HEK293 (cell line): ENCODE measurements at regions not wholly inside any gene's neighbourhood (a gene's known extent, or its start where the extent isn't known, plus 50 kb on each side); places are given as distances from the start of the nearest gene placed in this dataset.
A peak's percentile ranks its signal among the peaks of the same experiment; 100 is the strongest.

Experiments
- CTCF ChIA-PET: fragments of 350-600 bp; formaldehyde crosslinking; extraction: SDS; loops from one replicate; lab custom pipeline; 2021; ENCODE audit warnings: antibody characterized with exemption; lab: Yijun Ruan, JAX
- POLR2A ChIA-PET: fragments of 300-600 bp; formaldehyde crosslinking; extraction: SDS; loops from one replicate; lab custom pipeline; 2020; ENCODE audit warnings: antibody characterized with exemption, inconsistent platforms; lab: Yijun Ruan, JAX
- H3K27ac ChIP-seq: fragments of 200-500 bp; sonication (Bioruptor generic); 2 replicates; pipeline ENCODE4 v1.5.1; 2014; ENCODE audit warnings: low read depth, low read length, control low read depth, inconsistent platforms; ENCODE audit errors: extremely low read depth
- H3K36me3 ChIP-seq, 2 experiments: fragments of 200-500 bp in 1 of 2; sonication (Bioruptor generic) in 1 of 2; 1 replicate in 1 of 2; 2 replicates in 1 of 2; pipeline ENCODE4 v1.5.1; 2014 to 2017; ENCODE audit warnings: inconsistent platforms in 2 of 2, low read length in 2 of 2; ENCODE audit not compliant: control insufficient read depth in 2 of 2, insufficient read depth in 1 of 2
- H3K4me1 ChIP-seq: fragments of 200-500 bp; sonication (Bioruptor generic); 2 replicates; pipeline ENCODE4 v1.5.1; 2014; ENCODE audit warnings: mild to moderate bottlenecking, low read length, inconsistent platforms; ENCODE audit not compliant: control insufficient read depth, insufficient read depth
- H3K4me3 ChIP-seq: 2 replicates; pipeline ENCODE4 v1.5.1; 2011; ENCODE audit warnings: low read depth, mild to moderate bottlenecking, control low read depth, low read length, moderate library complexity
- H3K9me3 ChIP-seq: fragments of 200-500 bp; sonication (Bioruptor generic); 2 replicates; pipeline ENCODE4 v1.5.1; 2014; ENCODE audit warnings: low read depth, low read length, inconsistent platforms; ENCODE audit not compliant: control insufficient read depth, insufficient read depth
- AEBP2 ChIP-seq: fragments of 450-650 bp; formaldehyde crosslinking; IDR thresholded peaks from 2 replicates; pipeline ENCODE4 v1.5.1; 2016; ENCODE audit warnings: missing biosample characterization, missing genetic modification characterization, borderline replicate concordance
- KLF1 ChIP-seq: fragments of 450-650 bp; formaldehyde crosslinking; IDR thresholded peaks from 2 replicates; pipeline ENCODE4 v1.5.1; 2016; ENCODE audit warnings: missing biosample characterization, missing genetic modification characterization
- REST ChIP-seq: fragments of 450-650 bp; formaldehyde crosslinking; IDR thresholded peaks from 2 replicates; pipeline ENCODE4 v1.5.1; 2016; ENCODE audit warnings: missing biosample characterization, missing genetic modification characterization
- SETDB1 ChIP-seq: IDR thresholded peaks from one replicate; pipeline ENCODE4 v1.6.1; 2017; ENCODE audit warnings: mild to moderate bottlenecking, low read length, moderate library complexity, mixed read lengths; ENCODE audit not compliant: insufficient read length
- ZBTB10 ChIP-seq: fragments of 450-650 bp; formaldehyde crosslinking; IDR thresholded peaks from 2 replicates; pipeline ENCODE4 v1.5.1; 2016; ENCODE audit warnings: missing biosample characterization, missing genetic modification characterization
- ZFHX2 ChIP-seq: fragments of 450-650 bp; formaldehyde crosslinking; conservative IDR thresholded peaks from 2 replicates; pipeline ENCODE4 v1.5.1; 2016; ENCODE audit warnings: missing biosample characterization, missing genetic modification characterization
- ZNF112 ChIP-seq: fragments of 450-650 bp; formaldehyde crosslinking; IDR thresholded peaks from 2 replicates; pipeline ENCODE4 v1.5.0; 2017; ENCODE audit warnings: missing biosample characterization, missing genetic modification characterization
- ZNF239 ChIP-seq: fragments of 450-650 bp; formaldehyde crosslinking; IDR thresholded peaks from 2 replicates; pipeline ENCODE4 v1.5.1; 2016; ENCODE audit warnings: missing biosample characterization, missing genetic modification characterization
- ZNF248 ChIP-seq: fragments of 450-650 bp; formaldehyde crosslinking; IDR thresholded peaks from 2 replicates; pipeline ENCODE4 v1.5.1; 2017; ENCODE audit warnings: missing biosample characterization, missing genetic modification characterization
- ZNF530 ChIP-seq: fragments of 450-650 bp; formaldehyde crosslinking; IDR thresholded peaks from 2 replicates; pipeline ENCODE4 v1.5.1; 2016; ENCODE audit warnings: low read depth, missing biosample characterization, missing genetic modification characterization
- ZNF610 ChIP-seq: fragments of 450-650 bp; formaldehyde crosslinking; IDR thresholded peaks from 2 replicates; pipeline ENCODE4 v1.5.1; 2016; ENCODE audit warnings: missing biosample characterization, missing genetic modification characterization, borderline replicate concordance
- ZNF677 ChIP-seq: fragments of 450-650 bp; IDR thresholded peaks from 2 replicates; pipeline ENCODE4 v1.5.0; 2018; ENCODE audit warnings: missing biosample characterization, mild to moderate bottlenecking, missing genetic modification characterization, moderate library complexity
- TF ChIP-seq, protein P1 (sequence below): fragments of 450-650 bp; formaldehyde crosslinking; IDR thresholded peaks from 2 replicates; pipeline ENCODE4 v1.5.1; 2016; ENCODE audit warnings: missing biosample characterization, missing genetic modification characterization

DNA sequence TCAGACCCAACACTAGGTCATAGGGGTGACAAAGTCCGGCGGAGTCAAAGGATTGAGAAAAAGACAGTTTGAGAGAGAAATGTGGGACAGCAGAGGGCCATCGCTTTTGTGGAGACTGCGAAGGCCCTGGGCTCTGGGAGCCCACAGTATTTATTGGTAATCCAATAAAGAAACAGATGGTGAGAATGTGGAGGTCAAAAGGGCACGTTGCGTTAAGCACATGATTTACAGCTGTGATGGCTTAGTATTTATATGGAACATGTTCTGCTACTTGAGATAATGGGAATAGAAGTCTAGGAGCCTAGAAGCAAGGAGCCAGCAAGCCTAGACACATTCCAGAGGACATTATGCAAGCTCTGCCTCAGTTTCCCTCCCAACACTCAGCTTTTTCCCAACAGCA lies 2521.1 kb downstream of the PCDH9 start:
- CTCF ChIA-PET: no interaction called here
- Histone ChIP-seq H3K36me3 (no peaks in the 10 kb centered on the region), H3K4me1 (no peaks in the 10 kb centered on the region), H3K9me3 (no peaks in the 10 kb centered on the region), H3K4me3 (no peak overlapping the region)
- TF ChIP-seq ZNF610 (tag by site-specific recombination) (no peak), ZFHX2 (tag by site-specific recombination) (no peak), ZNF239 (tag by site-specific recombination) (no peak), ZNF530 (tag by site-specific recombination) (no peak), ZNF677 (tag by site-specific recombination) (no peak), ZNF112 (tag by site-specific recombination) (no peak), AEBP2 (no peak), REST (tag by site-specific recombination) (no peak), ZBTB10 (tag by site-specific recombination) (no peak), ZNF248 (tag by site-specific recombination) (no peak)
- TF ChIP-seq, protein P1, sequence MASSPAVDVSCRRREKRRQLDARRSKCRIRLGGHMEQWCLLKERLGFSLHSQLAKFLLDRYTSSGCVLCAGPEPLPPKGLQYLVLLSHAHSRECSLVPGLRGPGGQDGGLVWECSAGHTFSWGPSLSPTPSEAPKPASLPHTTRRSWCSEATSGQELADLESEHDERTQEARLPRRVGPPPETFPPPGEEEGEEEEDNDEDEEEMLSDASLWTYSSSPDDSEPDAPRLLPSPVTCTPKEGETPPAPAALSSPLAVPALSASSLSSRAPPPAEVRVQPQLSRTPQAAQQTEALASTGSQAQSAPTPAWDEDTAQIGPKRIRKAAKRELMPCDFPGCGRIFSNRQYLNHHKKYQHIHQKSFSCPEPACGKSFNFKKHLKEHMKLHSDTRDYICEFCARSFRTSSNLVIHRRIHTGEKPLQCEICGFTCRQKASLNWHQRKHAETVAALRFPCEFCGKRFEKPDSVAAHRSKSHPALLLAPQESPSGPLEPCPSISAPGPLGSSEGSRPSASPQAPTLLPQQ (tag by site-specific recombination): no peak
- TF ChIP-seq, all 188 proteins: peak for 0
- POLR2A ChIA-PET: interaction anchor here (0.6 kb wide), 1 partner anchor 66 kb away, joined by 3 read pairs; no protein-coding TSS in a partner anchor
- H3K27ac ChIP-seq: no peak overlapping the region

- CTCF ChIA-PET: no interaction called here
- peak; percentile 14 for TF ChIP-seq SETDB1
- no peak for TF ChIP-seq KLF1
- no peak overlapping the region for H3K27ac ChIP-seq
- H3K36me3 ChIP-seq: no peaks in the 10 kb centered on the region
- no peaks in the 10 kb centered on the region for H3K4me1 ChIP-seq
- H3K4me3 ChIP-seq: no peak overlapping the region
- H3K9me3 ChIP-seq: no peaks in the 10 kb centered on the region
- POLR2A ChIA-PET: no interaction called here
These were observed 2526.0 kb downstream of the PCDH9 start for GRCh38 chr13:64704121-64704649.
